Fibroblast of lung (primary cell): ENCODE measurements at regions not wholly inside any gene's neighbourhood (a gene's known extent, or its start where the extent isn't known, plus 50 kb on each side); places are given as distances from the start of the nearest gene placed in this dataset.

ENCODE experiments used
- EZH2 ChIP-seq: IDR thresholded peaks from 2 replicates; pipeline ENCODE4 v1.5.1; 2012; ENCODE audit warnings: low read length, control low read depth, mild to moderate bottlenecking; ENCODE audit errors: missing control alignments
- TF ChIP-seq, protein P1 (sequence below), 2 donors: IDR thresholded peaks in 1 of 2; conservative IDR thresholded peaks in 1 of 2; 1 replicate in 1 of 2; 2 replicates in 1 of 2; pipeline ENCODE4 v1.5.1; 2011 to 2012; ENCODE audit warnings: low read length in 2 of 2, control low read depth in 1 of 2, inconsistent platforms in 1 of 2, low read depth in 1 of 2, mild to moderate bottlenecking in 1 of 2

DNA sequence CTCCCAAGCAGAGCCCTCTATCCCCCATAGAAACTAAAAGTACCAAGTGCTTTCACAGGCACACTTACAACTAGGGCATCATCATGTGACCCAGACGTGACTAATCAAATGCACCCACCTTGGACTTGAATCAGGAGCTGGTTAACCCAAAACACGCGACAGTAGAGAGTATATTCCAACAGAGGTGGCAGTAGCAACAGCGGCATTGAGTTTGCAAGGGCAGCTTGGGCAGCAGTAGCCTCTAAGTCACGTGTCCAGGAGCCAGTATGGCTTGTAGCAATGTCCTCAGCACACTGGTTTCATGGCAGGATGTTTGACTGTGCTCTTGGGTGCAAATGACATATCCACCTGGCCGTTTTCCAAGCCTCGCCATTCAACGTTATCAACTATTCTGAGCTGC lies 73.4 kb upstream of the DNAH5 start:
- TF ChIP-seq, protein P1, sequence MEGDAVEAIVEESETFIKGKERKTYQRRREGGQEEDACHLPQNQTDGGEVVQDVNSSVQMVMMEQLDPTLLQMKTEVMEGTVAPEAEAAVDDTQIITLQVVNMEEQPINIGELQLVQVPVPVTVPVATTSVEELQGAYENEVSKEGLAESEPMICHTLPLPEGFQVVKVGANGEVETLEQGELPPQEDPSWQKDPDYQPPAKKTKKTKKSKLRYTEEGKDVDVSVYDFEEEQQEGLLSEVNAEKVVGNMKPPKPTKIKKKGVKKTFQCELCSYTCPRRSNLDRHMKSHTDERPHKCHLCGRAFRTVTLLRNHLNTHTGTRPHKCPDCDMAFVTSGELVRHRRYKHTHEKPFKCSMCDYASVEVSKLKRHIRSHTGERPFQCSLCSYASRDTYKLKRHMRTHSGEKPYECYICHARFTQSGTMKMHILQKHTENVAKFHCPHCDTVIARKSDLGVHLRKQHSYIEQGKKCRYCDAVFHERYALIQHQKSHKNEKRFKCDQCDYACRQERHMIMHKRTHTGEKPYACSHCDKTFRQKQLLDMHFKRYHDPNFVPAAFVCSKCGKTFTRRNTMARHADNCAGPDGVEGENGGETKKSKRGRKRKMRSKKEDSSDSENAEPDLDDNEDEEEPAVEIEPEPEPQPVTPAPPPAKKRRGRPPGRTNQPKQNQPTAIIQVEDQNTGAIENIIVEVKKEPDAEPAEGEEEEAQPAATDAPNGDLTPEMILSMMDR (conservative IDR thresholded peaks at IDR 0.05 in 1 of 2, IDR thresholded peaks at IDR 0.05 in 1 of 2; ENCODE audit: low read depth in 1 of 2, low read length in 2 of 2): no peak
- no peak for TF ChIP-seq EZH2
